ENCODE measurements at regions not wholly inside any gene's neighbourhood (a gene's known extent, or its start where the extent isn't known, plus 50 kb on each side); places are given as distances from the start of the nearest gene placed in this dataset.
A peak's percentile ranks its signal among the peaks of the same experiment; 100 is the strongest.

DNA sequence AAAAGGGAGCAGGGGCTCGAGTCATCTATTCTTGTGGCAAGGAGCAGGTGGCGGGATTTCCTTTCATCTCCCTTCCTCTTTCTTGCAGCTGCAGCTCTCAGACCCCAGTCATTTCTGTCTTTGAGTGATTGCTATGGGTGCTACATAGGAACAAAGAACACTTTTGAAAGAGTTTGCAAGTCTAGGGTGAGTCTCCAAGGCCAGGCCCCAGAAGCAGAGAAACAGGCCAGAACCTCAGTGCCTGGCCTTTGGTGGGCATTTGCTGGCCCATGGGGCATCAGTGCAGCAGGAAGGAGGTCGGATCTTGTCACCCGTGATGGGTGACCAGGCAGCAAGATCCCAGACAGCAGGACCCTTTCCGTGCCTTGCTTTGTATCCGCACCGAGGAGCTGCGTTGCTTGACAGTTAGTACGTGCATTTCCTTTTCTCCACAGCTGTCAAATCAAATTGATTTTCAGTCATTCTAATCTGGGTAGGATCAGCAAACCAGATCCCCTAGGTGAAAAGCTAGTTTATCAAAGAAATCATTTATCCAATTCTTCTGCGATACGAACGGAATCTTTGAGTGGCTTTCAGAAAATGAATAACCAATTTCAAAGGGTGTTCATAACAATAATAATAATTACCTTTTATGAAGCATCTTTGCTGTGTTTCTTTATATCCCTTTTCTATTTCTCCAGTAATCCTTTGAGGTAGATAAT, 244.6 kb upstream of the MAF start:
- TF ChIP-seq POLR2AphosphoS5 (IDR thresholded peaks at IDR 0.05; ENCODE audit: low read depth, low read length) = peak; percentile 66
- no peak for TF ChIP-seq POLR2A (IDR thresholded peaks at IDR 0.05; ENCODE audit: low read depth, low read length)
- no peak for TF ChIP-seq TAF1 (IDR thresholded peaks at IDR 0.05; ENCODE audit: low read depth, low read length)
